ENCODE measurements at regions not wholly inside any gene's neighbourhood (a gene's known extent, or its start where the extent isn't known, plus 50 kb on each side); places are given as distances from the start of the nearest gene placed in this dataset.

DNA sequence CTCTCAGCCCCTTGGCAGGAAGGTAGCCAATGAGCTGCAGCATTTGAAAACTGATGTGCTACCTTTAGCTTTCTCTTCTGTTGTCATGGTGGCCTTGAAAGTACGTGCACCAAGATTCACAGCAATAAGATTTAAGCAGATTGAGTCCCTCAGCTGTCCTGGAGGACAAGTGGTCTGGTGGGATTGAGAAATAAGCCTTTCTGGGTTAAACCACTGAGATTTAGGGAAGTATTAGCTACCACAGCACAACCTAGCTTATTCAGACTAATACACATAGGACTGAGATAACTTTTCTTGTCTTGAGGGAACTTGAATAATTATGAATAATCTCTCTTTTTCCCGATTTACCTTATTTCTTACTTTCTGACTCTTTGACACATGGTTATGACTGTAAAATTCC lies 324.0 kb downstream of the PTEN start:
- TF ChIP-seq, protein P1, sequence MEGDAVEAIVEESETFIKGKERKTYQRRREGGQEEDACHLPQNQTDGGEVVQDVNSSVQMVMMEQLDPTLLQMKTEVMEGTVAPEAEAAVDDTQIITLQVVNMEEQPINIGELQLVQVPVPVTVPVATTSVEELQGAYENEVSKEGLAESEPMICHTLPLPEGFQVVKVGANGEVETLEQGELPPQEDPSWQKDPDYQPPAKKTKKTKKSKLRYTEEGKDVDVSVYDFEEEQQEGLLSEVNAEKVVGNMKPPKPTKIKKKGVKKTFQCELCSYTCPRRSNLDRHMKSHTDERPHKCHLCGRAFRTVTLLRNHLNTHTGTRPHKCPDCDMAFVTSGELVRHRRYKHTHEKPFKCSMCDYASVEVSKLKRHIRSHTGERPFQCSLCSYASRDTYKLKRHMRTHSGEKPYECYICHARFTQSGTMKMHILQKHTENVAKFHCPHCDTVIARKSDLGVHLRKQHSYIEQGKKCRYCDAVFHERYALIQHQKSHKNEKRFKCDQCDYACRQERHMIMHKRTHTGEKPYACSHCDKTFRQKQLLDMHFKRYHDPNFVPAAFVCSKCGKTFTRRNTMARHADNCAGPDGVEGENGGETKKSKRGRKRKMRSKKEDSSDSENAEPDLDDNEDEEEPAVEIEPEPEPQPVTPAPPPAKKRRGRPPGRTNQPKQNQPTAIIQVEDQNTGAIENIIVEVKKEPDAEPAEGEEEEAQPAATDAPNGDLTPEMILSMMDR (IDR thresholded peaks at IDR 0.05; ENCODE audit: low read depth, low read length, missing control alignments) = no peak
- DNase-seq (ENCODE audit: low read depth) = no peak
- H3K4me3 ChIP-seq (ENCODE audit: low read depth, low read length) = no peak overlapping the region
- in situ Hi-C loops (cut with HindIII; ENCODE audit: low sequenced_read_pairs) = no loop called here

DNA sequence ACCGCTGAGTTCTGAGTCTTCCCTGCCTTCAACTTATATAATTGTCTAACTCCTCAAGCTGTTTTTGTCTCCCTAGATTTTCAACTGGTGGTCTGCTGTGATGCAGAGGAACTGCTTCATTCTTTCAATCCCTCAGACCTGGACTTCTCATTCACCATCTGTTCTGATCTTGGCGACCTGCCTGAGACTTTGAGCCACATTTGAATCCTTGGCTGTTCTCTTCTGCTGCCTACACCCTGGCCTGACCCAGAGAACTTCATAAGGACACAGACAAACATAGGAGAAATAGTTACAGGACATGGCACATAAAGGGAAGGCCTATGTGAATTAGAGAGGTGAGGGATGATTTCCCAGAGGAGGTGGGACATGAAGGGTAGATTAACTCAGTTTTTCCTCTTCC lies 326.7 kb downstream of the PTEN start:
- DNase-seq (ENCODE audit: low read depth) = no peak
- in situ Hi-C loops (cut with HindIII; ENCODE audit: low sequenced_read_pairs) = no loop called here

DNA sequence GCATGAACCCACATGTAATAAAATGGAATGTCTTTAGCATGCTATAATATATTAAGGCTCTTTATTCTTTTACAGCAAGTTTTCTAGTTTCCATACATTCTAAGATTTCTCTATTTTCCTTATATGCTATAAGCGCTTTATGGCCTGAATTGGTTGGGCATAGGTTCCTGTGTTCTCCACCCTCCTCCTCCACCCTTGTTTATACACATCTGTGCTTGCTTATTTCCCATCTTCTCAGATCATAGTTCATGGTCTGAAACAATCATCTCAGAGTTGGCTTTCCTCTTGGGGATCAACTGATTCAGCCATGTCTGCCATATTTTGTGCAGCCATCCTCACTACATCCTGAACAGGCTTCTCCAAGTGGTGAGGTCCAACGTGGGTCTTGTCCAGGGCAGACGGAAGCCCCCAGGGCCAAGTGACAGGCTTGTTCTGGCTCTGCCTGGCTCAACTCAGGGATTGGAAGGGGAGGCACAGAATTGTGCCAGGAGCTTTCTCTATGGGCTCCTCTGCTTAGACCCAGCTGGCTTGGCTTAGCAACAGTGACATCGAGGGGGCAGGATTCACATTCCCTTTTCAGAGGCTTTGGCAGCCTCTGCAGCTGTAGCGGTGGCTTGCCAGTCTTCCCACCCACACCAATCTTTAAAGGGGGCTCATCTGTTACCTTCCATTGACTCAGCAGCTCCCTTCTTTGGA lies 327.3 kb downstream of the PTEN start:
- H3K4me3 ChIP-seq (ENCODE audit: low read depth, low read length) = no peak overlapping the region
- no peak for DNase-seq (ENCODE audit: low read depth)
- in situ Hi-C loops (cut with HindIII; ENCODE audit: low sequenced_read_pairs) = no loop called here
- TF ChIP-seq, protein P1 (IDR thresholded peaks at IDR 0.05; ENCODE audit: low read depth, low read length, missing control alignments) = no peak

More for the DNA sequence above, 326.7 kb downstream of the PTEN start:
- no peak overlapping the region for H3K4me3 ChIP-seq (ENCODE audit: low read depth, low read length)
- TF ChIP-seq, protein P1 (IDR thresholded peaks at IDR 0.05; ENCODE audit: low read depth, low read length, missing control alignments) = no peak

DNA sequence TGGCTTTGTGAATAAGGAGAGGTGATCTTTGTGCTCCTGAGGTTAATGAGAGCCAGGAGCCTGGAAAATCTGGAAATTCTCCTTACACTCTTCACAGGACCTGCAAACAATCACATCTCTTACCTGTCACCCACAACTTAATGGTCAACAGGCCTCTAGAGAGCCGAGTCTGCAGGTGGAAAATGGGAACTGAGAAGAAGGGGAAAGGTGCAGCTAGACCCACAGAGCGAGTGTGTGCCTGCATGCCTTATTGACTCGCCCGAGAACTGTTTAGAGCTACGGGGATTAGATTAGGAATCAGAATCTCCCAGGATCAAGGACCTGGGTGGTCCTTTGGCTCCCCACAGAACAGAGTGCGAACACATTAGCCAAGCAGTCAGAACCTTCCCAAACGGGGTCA lies 329.6 kb downstream of the PTEN start:
- TF ChIP-seq, protein P1 (IDR thresholded peaks at IDR 0.05; ENCODE audit: low read depth, low read length, missing control alignments) = no peak
- in situ Hi-C loops (cut with HindIII; ENCODE audit: low sequenced_read_pairs) = no loop called here
- H3K4me3 ChIP-seq (ENCODE audit: low read depth, low read length) = no peak overlapping the region
- no peak for DNase-seq (ENCODE audit: low read depth)

DNA sequence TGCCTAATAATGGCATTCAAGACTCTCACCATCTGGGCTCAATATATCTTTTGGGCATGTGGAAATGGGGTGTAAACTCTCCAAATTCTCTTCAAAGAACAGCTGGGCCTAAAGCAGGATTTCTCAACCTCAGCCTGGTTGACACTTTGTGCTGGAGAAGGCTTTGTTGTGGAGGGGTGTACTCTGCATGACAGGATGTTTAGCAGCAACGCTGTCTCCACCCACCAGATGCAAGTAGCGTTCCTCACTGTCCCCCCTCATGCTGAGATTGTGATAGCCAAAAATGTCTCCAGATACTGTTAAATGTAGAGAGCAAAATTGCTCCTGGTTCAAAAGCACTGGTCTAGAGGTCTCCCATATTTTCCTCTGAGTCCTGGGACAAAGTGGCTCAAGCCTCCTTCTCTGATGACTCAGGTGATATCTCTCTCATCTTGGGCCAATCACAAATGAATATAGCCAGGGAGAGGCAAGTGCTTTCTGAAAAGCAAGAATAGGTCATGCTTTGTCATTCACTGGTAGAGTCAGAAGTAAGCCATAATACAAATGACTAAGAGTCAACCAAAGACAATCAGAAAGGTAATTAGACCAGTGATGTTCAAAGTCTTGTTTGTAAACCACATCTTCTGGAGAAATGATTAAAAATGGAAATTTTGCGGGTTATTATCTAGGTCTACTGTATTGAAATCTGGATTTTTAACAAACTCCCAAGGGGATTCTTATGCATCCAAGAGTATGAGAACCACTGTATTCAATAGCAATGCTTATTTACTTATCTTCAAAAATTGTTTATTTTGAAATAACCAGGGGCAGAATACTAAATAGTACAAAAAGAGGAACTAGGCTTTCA lies 330.8 kb downstream of the PTEN start:
- no peak overlapping the region for H3K4me3 ChIP-seq (ENCODE audit: low read depth, low read length)
- in situ Hi-C loops (cut with HindIII; ENCODE audit: low sequenced_read_pairs) = no loop called here
- no peak for DNase-seq (ENCODE audit: low read depth)
- TF ChIP-seq, protein P1 (IDR thresholded peaks at IDR 0.05; ENCODE audit: low read depth, low read length, missing control alignments) = no peak

DNA sequence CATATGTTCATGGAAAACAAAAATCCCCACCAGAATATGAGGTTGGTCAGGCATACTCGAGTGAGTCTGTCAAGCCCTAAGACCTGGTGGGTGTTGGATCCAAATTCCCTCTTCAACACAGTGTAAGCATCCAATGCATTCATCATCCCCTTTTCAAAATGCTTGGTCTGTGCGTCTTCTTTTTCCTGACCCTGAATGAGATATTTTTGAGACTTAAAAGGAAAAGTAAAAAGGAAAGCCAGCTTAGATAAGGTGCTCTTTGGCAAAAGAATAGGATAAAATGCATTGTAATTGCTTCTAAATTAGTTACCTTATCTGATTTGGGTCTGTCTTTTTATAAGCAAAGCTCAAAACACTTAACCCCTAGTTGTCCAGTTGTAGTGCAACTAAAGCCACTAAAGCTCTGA lies 331.5 kb downstream of the PTEN start:
- no peak overlapping the region for H3K4me3 ChIP-seq (ENCODE audit: low read depth, low read length)
- TF ChIP-seq, protein P1 (IDR thresholded peaks at IDR 0.05; ENCODE audit: low read depth, low read length, missing control alignments) = no peak
- DNase-seq (ENCODE audit: low read depth) = no peak
- in situ Hi-C loops (cut with HindIII; ENCODE audit: low sequenced_read_pairs) = no loop called here
